Gastroesophageal sphincter (tissue), 3 donors: ENCODE measurements at regions not wholly inside any gene's neighbourhood (a gene's known extent, or its start where the extent isn't known, plus 50 kb on each side); places are given as distances from the start of the nearest gene placed in this dataset.
"Not testable (repeated sequence)": the region's sequence is repeated elsewhere in the genome, so short reads cannot be mapped to it uniquely, and the experiment has no call there.

Experiments
- CTCF ChIP-seq, 4 experiments: fragments of 200-600 bp in 2 of 4; fragments of 450-650 bp in 2 of 4; sonication (generic) in 1 of 4; IDR thresholded peaks; one replicate each; pipeline ENCODE4 v1.5.1; 2017 to 2019; ENCODE audit warnings: antibody characterized with exemption in 4 of 4, mild to moderate bottlenecking in 2 of 4, moderate library complexity in 2 of 4
- EP300 ChIP-seq: sonication (generic); formaldehyde crosslinking; IDR thresholded peaks from one replicate; pipeline ENCODE4 v1.6.1; 2017; ENCODE audit warnings: antibody characterized with exemption, mild to moderate bottlenecking
- POLR2A ChIP-seq, 2 donors: fragments of 450-650 bp; IDR thresholded peaks; one replicate each; pipeline ENCODE4 v1.6.1; 2017; ENCODE audit warnings: antibody characterized with exemption in 2 of 2, mild to moderate bottlenecking in 2 of 2, moderate library complexity in 1 of 2
- POLR2AphosphoS5 ChIP-seq: sonication (generic); formaldehyde crosslinking; IDR thresholded peaks from one replicate; pipeline ENCODE4 v1.6.1; 2017; ENCODE audit warnings: antibody characterized with exemption

- TF ChIP-seq CTCF (IDR thresholded peaks at IDR 0.05); POLR2AphosphoS5; POLR2A (IDR thresholded peaks at IDR 0.05); EP300: not testable (repeated sequence)
Measured at GRCh38 chr9:40951876-40952494, 176.5 kb downstream of the FOXD4L6 start.
